LHCN-M2 (cell line): ENCODE measurements at regions not wholly inside any gene's neighbourhood (a gene's known extent, or its start where the extent isn't known, plus 50 kb on each side); places are given as distances from the start of the nearest gene placed in this dataset.

Experiments used
- DNase-seq: peaks from one replicate; pipeline ENCODE4 v3.0.0-alpha.2; 2012; ENCODE audit warnings: low read depth

DNA sequence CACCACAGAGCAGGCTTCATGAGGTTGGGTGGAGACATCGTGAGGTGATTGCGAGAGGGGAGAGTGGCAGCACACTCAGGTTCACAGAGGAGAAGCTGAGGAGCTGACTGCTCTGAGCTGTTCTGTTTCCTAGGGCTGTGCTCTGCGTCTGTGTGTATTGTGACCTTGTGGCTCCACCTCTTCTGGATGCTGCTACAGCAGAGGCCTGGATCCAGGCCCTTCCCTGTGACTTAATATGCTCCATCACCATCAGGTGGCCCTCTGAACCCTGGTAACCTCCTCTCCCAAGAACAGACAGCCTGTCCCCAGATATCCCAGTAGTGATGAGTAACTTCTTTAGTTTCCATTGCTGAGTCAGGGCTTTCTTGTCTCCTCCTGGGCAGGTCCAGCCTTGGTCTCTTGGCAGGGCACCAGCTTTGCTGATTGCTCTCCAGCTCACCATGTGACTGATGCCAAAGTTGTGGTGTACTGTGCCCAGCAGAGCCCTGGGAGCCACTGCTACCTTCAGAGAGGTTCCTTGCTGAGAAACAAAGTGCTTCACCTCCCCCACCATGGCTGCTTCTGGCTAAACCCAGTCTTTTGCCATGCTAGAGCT lies 212.8 kb upstream of the CHD1 start:
- DNase-seq, result peak; percentile 7

DNA sequence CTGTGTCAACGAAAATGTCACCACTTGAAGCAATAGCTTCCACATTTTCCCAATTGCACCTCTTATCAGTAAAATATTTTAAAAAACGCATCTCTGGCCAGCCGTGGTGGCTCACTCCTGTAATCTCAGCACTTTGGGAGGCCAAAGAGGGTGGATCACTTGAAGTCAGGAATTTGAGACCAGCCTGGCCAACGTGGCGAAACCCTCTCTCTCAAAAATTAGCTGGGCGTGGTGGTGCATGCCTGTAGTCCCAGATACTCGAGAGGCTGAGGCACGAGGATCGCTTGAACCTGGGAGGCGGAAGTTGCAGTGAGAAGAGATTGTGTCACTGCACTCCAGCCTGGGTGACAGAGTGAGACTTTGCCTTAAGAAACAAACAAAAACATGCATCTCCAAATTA lies 210.1 kb upstream of the CHD1 start:
- DNase-seq, result no peak

DNA sequence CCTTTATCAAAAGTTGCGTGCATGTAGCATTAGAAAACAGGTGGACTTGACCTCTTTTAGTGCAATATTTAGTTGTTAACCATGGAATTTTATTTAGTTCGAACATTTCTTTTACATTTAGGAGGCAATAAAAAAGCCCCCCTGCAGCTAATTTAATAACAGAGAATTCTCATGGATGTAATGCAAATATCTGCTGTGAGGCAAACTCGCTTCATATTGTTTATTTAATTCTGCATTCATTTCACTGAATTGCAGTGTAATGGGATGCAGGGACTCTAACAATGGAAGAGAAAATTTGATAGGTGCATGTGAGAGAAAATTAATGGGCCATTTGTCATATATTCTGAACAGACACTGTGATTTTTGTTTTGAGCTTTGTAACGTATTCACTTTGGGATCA lies 205.1 kb upstream of the CHD1 start:
- DNase-seq, result no peak

DNA sequence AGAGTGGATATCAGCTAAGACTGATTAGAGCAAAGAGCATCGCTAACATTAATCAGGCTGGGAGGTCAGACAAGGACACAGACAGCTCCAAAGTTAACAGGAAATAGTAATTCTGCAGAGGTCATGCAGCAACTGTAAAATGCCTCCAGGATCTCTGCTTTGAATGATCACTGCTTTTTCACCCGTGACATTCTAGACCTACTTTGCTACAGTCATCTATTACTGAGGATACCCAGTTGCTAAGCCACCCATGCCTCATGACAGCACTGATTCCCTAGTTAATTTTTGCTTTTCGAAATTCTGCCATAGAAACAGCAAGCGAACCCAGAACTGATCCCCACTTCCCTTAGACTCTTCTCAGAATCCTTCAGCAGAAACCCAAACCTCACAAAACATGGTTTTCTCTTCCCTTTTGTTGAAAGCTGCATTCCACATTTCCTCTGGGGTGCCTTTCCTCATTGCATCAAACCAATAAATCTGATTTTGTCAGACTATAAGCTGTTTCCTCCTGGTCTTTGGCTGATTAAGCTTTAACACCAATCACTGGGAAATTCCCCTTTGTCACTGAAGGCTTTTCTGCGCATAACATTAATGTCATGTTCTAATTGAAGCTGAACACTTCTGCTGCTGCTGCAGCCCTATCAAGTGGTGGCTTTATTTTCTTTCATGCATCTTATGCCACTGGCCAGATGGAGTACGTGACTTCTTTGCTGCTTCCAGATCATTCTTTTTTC lies 201.1 kb upstream of the CHD1 start:
- no peak for DNase-seq

DNA sequence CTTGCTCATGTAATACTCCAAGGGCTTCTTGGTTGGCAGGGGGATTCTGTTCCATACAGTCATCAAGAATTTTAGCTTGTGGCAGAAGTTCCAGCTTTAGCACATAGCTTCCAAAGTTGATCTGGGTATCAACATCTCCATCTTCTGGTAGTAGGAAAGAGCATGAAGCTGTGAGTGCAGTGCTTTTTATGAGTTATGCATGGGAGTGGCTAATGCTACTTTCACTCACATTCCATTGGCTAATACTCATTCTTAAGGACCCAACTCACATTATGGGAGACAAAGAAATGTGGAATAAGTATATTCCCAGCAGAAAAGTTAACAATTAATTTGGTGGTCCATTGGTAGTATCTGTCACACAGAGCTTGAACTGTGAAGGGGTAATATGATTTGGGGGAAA lies 194.2 kb upstream of the CHD1 start:
- DNase-seq, result peak; percentile 12

DNA sequence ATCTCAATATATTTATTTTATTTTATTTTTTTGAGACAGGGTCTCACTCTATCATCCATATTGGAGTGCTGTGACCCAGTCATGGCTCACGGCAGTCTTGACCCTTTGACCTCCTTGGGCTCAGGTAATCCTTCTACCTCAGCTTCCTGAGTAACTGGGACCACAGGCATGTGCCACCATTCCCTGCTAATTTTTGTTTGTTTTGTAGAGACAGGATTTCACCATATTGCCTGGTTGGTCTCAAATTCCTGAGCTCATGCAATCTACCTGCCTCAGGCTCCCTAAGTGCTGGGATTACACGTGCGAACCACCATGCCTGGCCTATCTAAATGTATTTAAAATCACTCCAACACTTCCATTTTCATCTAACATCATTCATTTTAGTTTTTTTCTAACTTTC lies 190.5 kb upstream of the CHD1 start:
- DNase-seq, result no peak

DNA sequence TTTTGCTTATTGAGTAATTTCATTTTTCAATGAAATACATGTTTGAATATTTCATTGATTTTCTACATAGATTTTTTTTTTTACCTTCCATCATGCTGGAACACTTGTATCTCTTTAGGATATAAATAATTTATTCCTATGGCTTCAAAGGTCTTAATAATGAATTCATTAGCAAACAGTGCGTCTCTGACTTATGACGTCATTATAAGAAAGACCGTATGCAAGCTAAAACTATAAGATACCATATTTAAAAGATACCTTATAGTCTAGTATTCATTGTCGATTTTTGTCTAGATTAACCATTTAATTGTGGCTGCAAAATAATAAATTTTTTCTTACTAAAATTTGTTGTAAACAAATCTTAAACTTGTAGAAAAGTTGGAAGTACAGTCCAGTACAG lies 187.7 kb upstream of the CHD1 start:
- no peak for DNase-seq

DNA sequence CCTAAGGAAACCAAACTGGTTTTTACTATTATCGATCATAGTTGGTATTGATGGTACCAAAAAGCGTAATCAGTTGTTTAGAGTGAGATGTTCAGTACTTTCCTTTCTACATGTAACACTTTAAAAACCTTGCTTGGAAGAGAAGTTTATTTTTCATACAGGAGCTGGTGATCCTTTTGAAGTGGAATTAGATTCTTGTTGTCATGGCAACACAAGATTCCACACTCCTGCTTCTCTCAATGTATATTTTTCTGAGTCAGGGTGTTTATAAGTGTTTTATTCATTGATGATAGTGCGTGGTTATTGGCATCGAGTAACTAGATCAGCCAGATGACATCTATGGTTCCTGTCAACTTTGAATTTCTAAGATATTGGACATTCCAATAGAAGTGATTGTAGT lies 181.1 kb upstream of the CHD1 start:
- no peak for DNase-seq

DNA sequence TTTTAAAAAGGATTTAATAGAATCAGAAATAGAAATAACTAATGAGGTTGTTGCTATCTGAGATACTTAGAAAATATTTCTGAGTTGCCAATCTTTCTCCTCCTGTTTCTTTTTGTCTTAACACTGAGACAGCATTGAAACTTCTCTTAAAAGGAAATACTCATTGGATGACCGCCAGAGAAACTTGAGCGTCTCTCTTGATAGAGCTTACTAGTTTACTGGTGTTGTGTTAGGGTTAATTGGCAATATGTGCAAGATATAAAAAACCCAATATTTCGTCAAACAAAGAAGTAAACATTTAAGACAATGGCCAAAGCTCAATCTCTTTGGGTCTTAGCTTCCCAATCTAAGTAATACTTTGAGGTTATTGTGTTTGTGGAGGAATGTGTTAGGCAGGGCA lies 176.4 kb upstream of the CHD1 start:
- peak; percentile 9 for DNase-seq

DNA sequence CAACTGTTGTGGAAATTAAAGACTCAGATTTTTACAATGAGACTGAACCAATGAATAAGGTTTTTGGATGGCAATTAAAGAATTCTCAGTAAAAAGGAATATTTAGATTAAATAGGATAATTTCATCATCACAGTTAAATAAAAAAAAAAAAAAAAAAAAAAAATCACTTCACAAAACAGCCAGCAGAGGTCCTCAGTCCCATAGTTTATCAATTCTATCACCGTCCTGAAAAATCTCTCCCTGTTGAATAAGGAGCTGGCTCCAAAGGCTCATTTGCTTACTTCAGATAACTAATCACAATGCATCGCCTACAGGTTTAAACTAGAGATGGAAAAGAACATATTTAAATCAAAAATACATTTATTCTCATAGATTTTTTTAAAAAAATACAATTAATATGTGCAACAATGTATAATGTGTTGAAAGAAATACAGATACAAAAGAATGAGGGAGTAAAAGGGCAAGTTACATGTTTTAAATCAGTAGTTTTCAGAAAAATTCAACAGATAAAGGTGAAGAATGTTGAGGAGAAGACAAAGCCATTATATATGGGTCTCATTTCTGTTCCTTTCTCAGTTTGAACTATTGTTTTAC lies 175.8 kb upstream of the CHD1 start:
- DNase-seq, result peak; percentile 29

DNA sequence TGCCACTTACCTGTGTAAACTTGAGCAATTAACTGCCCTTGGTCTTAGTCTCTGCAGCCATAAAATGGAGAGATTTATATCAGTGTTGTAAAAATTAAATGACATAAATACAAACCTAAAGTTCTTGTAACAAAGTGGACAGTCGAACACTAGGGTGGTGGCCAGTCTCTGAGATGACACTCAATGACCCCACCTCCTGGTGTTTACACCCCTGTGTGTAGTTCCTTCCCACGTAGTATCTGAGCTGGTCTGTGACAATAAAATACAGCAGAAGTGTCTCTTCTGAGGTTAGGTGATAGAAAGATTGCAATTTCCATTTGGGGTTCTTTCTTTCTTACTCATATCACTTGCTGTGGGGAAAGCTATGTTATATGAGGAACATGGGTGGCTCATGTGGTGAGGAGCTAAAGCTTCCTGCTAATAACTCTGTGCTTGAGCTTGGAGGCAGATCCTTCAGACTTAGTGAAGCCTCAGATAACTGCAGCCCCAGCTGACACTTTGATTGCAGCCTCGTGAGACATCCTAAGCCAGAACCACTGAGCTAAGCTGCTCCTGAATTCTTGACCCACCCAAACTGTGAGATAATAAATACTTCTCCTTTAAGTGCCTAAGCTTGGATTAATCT lies 173.4 kb upstream of the CHD1 start:
- no peak for DNase-seq

DNA sequence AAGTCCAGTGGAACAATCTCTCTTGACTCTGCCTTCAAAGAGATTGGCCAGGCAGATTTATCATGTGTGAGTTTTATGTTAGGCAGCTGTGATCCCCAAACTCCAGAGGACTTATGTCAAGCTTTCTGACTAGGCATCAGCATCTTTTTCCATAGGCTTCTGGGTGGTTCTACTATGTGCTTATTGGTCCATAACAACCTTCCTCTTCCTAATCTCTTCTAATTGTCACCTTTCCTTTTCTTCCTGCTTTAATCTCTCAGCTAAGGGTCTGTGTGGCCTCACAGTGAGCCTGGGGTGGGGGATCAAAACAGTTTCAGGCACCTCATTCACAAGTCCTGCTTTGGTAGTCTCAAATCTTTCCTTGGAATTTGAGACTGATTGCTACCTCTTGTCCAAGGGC lies 170.9 kb upstream of the CHD1 start:
- no peak for DNase-seq

DNA sequence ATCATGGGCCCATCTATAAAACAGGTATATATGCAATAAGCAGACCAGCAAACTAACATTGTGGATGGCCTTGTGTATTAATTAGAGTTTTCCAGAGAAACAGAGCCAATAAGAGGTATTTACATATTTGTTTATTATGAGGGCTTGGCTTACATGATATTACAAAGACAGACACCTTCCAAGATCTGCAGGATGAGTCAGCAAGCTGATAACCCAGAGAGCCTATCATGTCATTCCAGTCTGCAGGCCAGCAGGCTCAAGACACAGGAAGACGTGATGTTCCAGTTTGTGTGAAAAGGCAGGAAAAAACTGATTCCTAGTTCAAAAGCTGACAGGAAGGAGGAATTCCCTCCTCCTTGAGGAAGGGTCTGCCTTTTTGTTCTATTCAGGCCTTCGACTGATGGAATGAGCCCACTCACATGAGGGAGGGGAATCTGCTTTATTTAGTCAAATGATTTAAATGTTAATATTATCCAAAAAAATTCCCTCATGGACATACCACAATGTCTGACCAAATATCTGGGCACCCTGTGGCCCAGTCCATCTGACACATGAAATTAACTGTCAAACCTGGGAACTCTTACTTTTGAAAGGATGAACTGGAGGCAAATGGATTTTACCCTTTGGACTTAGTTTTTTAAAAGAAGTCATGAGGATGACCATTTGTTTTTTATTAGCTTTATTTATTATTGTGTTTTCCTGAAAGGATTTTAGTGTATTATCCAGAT lies 161.2 kb upstream of the CHD1 start:
- no peak for DNase-seq

DNA sequence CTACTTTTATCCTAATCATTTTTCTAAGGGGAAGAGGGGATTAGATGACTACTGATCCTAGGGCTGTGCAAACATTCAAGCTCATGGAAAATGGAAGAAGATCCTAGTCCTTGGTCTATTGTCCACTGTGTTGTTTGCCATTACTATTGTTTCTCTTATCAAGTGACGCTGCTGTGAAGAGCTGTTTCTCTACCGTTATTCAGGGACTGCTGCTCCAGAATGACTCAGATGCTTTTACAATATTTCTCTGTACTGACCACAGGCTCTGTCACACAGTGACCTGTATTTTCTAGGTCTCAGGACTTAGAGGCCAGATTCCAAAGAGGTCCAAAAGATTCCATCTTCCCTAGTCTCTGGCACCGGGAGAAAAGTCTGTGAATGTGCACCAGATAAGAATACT lies 159.5 kb upstream of the CHD1 start:
- peak; percentile 26 for DNase-seq

DNA sequence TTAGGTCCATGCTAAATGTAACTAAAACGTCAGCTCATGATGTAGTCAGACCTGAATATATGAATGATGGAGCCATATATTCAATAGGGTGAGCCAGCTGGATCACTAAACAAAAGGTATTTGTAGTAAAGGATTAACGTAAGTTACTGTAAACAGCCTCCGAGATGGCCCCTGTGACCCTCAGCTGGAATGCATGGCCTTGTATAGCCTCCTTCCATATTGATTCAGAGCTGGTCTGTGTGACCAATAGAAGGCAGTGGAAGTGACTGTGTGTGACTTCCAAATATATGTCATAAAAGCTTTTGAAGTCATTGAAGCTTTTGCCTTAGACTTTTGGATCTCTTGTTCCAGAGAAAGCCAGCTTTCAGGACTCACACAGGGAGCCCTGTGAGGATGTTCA lies 154.4 kb upstream of the CHD1 start:
- no peak for DNase-seq

DNA sequence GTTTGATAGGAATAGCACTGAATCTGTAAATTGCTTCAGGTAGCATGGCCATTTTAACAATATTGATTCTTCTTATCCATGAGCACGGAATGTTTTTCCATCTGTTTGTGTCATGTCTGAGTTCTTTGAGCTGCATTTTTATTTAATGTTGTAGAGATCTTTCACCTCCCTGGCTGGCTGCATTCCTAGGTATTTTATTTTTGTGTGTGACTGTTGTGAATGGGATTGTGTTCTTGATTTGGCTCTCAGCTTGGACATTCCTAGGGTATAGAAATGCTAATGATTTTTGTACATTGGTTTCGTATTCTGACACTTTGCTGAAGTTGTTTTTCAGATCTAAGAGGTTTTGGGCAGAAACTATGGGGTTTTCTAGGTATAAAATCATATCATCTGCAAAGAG lies 152.9 kb upstream of the CHD1 start:
- DNase-seq, result no peak

DNA sequence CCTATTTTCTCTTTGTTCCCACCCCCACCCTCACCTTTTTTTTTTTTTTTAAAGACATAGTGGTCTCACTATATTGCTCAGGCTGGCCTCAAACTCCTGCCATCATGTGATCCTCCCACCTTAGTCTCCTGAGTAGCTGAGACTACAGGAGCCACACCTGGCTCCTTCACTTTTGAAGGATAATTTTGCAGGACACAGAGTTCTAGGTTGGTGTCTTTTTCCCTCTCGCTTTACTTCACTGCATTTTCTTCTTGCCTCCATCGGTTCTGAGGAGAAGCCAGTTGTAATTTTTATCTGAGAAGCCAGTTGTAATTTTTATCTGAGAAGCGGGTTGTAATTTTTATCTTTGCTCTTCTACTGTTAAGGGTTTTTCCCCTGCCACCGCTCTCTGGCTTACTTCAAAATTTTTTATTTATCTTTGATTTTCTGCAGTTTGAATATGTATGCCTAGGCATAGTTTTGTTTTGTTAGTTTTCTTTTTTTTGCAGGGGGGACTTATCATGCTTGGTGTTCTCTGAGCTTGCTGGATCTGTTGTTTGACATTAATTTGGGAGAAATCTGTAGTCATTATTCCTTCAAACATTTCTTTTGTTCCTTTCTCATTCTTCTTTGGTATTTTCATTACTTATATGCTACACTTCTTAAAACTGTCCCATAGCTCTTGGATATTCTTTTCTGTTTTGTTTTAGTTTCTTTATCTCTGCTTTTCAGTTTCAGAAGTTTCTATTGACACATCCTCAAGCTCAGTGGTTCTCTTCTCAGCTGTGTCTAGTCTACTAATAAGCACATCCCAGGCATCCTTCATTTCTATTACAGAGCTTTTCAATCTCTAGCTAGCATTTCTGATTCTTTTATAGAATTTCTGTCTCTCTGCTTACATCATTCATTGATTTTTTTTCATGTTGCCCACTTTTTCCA lies 148.2 kb upstream of the CHD1 start:
- no peak for DNase-seq

DNA sequence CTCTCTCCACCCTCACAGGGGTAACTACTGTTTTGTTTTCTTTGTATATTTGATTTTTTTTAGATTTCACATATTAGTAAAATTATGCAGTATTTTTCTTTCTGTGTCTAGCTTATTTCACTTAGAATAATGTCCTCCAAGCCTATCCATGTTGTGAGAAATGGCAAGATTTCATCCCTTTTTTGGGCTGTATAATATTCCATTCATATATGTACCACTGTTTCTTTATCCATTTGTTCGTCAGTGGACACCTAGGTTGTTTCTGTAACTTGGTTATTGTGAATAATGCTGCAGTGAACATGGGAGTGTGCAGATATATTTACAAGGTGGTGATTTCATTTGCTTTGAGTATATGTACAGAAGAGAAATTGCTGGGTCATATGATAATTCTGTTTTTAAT lies 144.0 kb upstream of the CHD1 start:
- no peak for DNase-seq

DNA sequence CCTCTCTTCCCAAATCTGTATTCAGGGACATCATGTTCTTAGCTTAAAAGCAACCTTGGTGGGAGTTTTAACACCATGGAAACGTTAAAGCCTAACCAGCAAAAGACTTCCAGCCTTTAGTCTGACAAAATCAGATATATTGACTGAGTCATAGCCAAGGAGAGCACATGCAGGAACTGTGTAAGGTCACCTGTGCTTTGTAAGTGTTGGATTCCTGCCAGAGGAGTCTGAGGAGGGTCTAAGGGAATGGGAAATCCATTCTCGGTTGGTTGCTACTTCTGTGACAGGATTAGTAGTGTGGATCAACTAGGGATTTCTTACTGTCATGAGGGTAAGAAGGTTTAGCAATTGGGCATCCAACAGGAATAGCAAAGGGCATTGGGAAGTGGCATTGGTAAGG lies 142.0 kb upstream of the CHD1 start:
- no peak for DNase-seq

DNA sequence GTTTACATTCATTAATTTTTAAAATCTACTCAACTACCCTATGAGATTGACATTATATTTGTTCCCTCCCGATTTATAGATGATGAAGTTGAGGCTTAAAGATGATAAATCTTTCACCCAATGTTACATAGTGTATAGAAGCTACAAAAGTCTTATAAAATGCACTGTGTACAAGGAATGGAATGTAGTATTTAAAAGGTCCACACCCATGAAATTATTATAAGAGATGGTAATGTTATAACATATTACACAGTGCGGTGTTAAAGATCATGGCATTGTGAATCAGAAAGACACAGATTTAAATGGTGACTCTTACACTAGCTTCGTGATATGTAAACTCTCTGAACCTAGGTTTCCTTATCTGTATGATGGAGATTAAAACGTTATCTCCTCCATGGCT lies 141.6 kb upstream of the CHD1 start:
- DNase-seq, result no peak

DNA sequence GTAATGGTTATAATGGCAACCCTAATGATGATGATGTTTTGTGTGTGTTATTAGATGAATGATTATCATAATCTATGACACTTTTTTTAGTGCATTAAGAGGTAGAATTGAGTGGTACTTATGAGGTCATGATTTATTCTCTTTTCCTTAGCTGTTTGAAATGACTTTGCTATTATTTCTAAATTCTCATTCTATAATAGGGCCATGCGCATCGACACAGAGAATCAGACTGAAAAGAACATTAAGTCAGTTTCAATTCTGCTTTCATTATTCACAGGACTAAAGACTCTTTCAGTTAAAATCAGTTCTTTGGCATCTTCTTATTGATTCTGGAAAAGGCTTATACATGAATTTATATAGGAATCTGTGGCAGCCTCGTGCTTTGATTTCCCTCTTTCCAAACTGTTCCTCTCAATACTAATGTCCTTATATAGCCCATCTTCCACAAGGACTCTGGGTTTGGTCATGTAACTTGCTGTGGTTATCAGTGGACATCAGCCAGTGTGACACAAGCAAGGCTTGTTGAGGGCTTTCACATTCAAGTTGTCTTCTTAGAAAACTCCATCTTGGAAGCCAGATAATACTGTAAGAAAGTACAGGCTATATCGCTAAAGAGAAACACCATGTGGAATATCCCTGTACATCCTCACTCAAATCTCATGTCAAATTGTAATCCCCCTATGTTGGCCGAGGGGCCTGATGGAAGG lies 140.3 kb upstream of the CHD1 start:
- DNase-seq, result no peak
